GM23338 (cell line): ENCODE measurements at regions not wholly inside any gene's neighbourhood (a gene's known extent, or its start where the extent isn't known, plus 50 kb on each side); places are given as distances from the start of the nearest gene placed in this dataset.

Experiments used
- ATAC-seq: fragments of 200-7000 bp; cut with Tn5 transposase; 3 replicates; pipeline ENCODE4 v1.9.1; 2020
- DNase-seq: peaks from one replicate; pipeline ENCODE4 v3.0.0-alpha.2; 2015; ENCODE audit warnings: low spot score
- H2AFZ ChIP-seq: fragments of 200-600 bp; sonication (generic); 2 replicates; pipeline ENCODE4 v1.8.0; 2016; ENCODE audit warnings: antibody characterized with exemption, mild to moderate bottlenecking, moderate library complexity
- H3F3A ChIP-seq: fragments of 200-600 bp; sonication (generic); replicated peaks from 2 replicates; pipeline ENCODE4 v1.8.0; 2017; ENCODE audit warnings: antibody characterized with exemption, mixed run types, low read depth
- H3K27ac ChIP-seq: fragments of 200-600 bp; sonication (generic); 2 replicates; pipeline ENCODE4 v1.6.1; 2016; ENCODE audit warnings: low read depth
- H3K27me3 ChIP-seq: fragments of 200-600 bp; sonication (generic); 2 replicates; pipeline ENCODE4 v1.8.0; 2016; ENCODE audit warnings: mild to moderate bottlenecking, mixed run types, moderate library complexity; ENCODE audit not compliant: insufficient read depth
- H3K36me3 ChIP-seq: fragments of 200-600 bp; sonication (generic); 2 replicates; pipeline ENCODE4 v1.8.0; 2016; ENCODE audit warnings: mild to moderate bottlenecking; ENCODE audit not compliant: insufficient read depth
- H3K4me1 ChIP-seq: fragments of 200-600 bp; sonication (generic); 2 replicates; pipeline ENCODE4 v1.8.0; 2016; ENCODE audit warnings: mild to moderate bottlenecking, moderate library complexity; ENCODE audit not compliant: insufficient read depth
- H3K4me2 ChIP-seq: fragments of 200-600 bp; sonication (generic); 2 replicates; pipeline ENCODE4 v1.7.1; 2017; ENCODE audit warnings: mixed run types
- H3K4me3 ChIP-seq: fragments of 200-600 bp; sonication (generic); 2 replicates; pipeline ENCODE4 v1.6.1; 2016; ENCODE audit warnings: mixed run types
- H3K79me2 ChIP-seq: fragments of 200-600 bp; sonication (generic); replicated peaks from 2 replicates; pipeline ENCODE4 v1.8.0; 2017; ENCODE audit warnings: mild to moderate bottlenecking; ENCODE audit not compliant: insufficient read depth
- H3K9me2 ChIP-seq: fragments of 200-600 bp; sonication (generic); 2 replicates; pipeline ENCODE4 v1.8.0; 2017; ENCODE audit not compliant: insufficient read depth
- H4K20me1 ChIP-seq: fragments of 200-600 bp; sonication (generic); replicated peaks from 2 replicates; pipeline ENCODE4 v1.8.0; 2017; ENCODE audit warnings: mild to moderate bottlenecking; ENCODE audit not compliant: insufficient read depth
- H3K27ac Mint-ChIP-seq: 2 replicates; pipeline ENCODE4 v1.8.0; 2020; ENCODE audit warnings: inconsistent platforms, mild to moderate bottlenecking, moderate library complexity, mixed read lengths
- H3K27me3 Mint-ChIP-seq: 3 replicates; pipeline ENCODE4 v1.8.0; 2022; ENCODE audit warnings: low read depth, mild to moderate bottlenecking, moderate library complexity, mixed read lengths, inconsistent platforms; ENCODE audit not compliant: insufficient read depth, poor library complexity
- H3K36me3 Mint-ChIP-seq: 3 replicates; pipeline ENCODE4 v1.8.0; 2021; ENCODE audit warnings: low read depth, mild to moderate bottlenecking, inconsistent platforms, moderate library complexity, mixed read lengths
- H3K4me1 Mint-ChIP-seq: 3 replicates; pipeline ENCODE4 v1.8.0; 2020; ENCODE audit warnings: mild to moderate bottlenecking, inconsistent platforms, mixed read lengths
- H3K4me3 Mint-ChIP-seq: 3 replicates; pipeline ENCODE4 v1.8.0; 2021; ENCODE audit warnings: moderate library complexity, mild to moderate bottlenecking, inconsistent platforms, mixed read lengths
- H3K9me3 Mint-ChIP-seq: 3 replicates; pipeline ENCODE4 v1.8.0; 2020; ENCODE audit warnings: moderate library complexity, mild to moderate bottlenecking, inconsistent platforms, mixed read lengths
- CREB1 ChIP-seq: fragments of 250-450 bp; sonication (Bioruptor Pico); IDR thresholded peaks from 2 replicates; pipeline ENCODE4 v1.5.0; 2020; ENCODE audit warnings: low read depth, mild to moderate bottlenecking, moderate library complexity
- CTCF ChIP-seq, 2 experiments: fragments of 200-600 bp in 1 of 2; sonication (generic) in 1 of 2; conservative IDR thresholded peaks; 2 replicates each; pipeline versions ENCODE4 v1.5.1 to v1.6.1; 2016 to 2017; ENCODE audit warnings: antibody characterized with exemption in 2 of 2, low read depth in 2 of 2, mild to moderate bottlenecking in 2 of 2, moderate library complexity in 1 of 2
- ETS1 ChIP-seq: IDR thresholded peaks from 2 replicates; pipeline ENCODE4 v1.6.1; 2016; ENCODE audit warnings: antibody characterized with exemption
- EZH2 ChIP-seq: fragments of 200-600 bp; sonication (generic); IDR thresholded peaks from one replicate; pipeline ENCODE4 v1.8.0; 2017; ENCODE audit warnings: antibody characterized with exemption, mild to moderate bottlenecking, low read depth; ENCODE audit not compliant: unreplicated experiment
- EZH2phosphoT487 ChIP-seq: fragments of 200-600 bp; sonication (generic); IDR thresholded peaks from one replicate; pipeline ENCODE4 v1.8.1; 2018; ENCODE audit warnings: antibody characterized with exemption; ENCODE audit not compliant: unreplicated experiment
- JUNB ChIP-seq: IDR thresholded peaks from one replicate; pipeline ENCODE4 v1.6.1; 2016; ENCODE audit warnings: antibody characterized with exemption; ENCODE audit not compliant: unreplicated experiment
- NANOG ChIP-seq: IDR thresholded peaks from 2 replicates; pipeline ENCODE4 v1.6.1; 2016; ENCODE audit warnings: antibody characterized with exemption, borderline replicate concordance
- POLR2AphosphoS5 ChIP-seq: IDR thresholded peaks from 2 replicates; pipeline ENCODE4 v1.6.1; 2016; ENCODE audit warnings: antibody characterized with exemption, low read depth
- REST ChIP-seq: IDR thresholded peaks from one replicate; pipeline ENCODE4 v1.6.1; 2018; ENCODE audit warnings: antibody characterized with exemption; ENCODE audit not compliant: unreplicated experiment
- STAT1 ChIP-seq: IDR thresholded peaks from one replicate; pipeline ENCODE4 v1.6.1; 2016; ENCODE audit warnings: antibody characterized with exemption; ENCODE audit not compliant: unreplicated experiment
- ZNF114 ChIP-seq: fragments of 250-450 bp; sonication (Bioruptor Pico); IDR thresholded peaks from 2 replicates; pipeline ENCODE4 v1.5.0; 2020; ENCODE audit warnings: mild to moderate bottlenecking, moderate library complexity
- ZNF331 ChIP-seq: fragments of 250-450 bp; sonication (Bioruptor Pico); IDR thresholded peaks from 2 replicates; pipeline ENCODE4 v1.5.0; 2020; ENCODE audit warnings: low read depth, mild to moderate bottlenecking, moderate library complexity
- ZNF462 ChIP-seq: fragments of 250-450 bp; sonication (Bioruptor Pico); IDR thresholded peaks from 2 replicates; pipeline ENCODE4 v1.5.0; 2020; ENCODE audit warnings: mild to moderate bottlenecking, moderate library complexity

GRCh38 chr1:69122373-69122772 lies 445.3 kb upstream of the LRRC7 start:
- Histone ChIP-seq H3K4me2 (no peak overlapping the region), H3K4me1 (peaks cover 13% of the 10 kb centered on the region), H3K27me3 (no peaks in the 10 kb centered on the region), H2AFZ (peak overlapping the region; percentile 7; the same call in 1 of the 2 replicates), H3F3A (no peaks in the 10 kb centered on the region), H3K36me3 (no peaks in the 10 kb centered on the region), H3K79me2 (no peaks in the 10 kb centered on the region), H4K20me1 (no peaks in the 10 kb centered on the region), H3K4me3 (no peak overlapping the region), H3K27ac (no peak overlapping the region), H3K9me2 (0 out of 2 replicates have a peak, but pooled peaks cover 8% of the 10 kb centered on the region)
- Mint-ChIP-seq H3K27ac (no peak overlapping the region), H3K36me3 (peaks cover 10% of the 10 kb centered on the region; the same call in 2 of the 3 replicates), H3K4me3 (no peak overlapping the region), H3K9me3 (peaks cover 13% of the 10 kb centered on the region), H3K4me1 (peaks cover 19% of the 10 kb centered on the region), H3K27me3 (no peaks in the 10 kb centered on the region)
- TF ChIP-seq NANOG = no peak
- TF ChIP-seq REST = no peak
- no peak for TF ChIP-seq POLR2AphosphoS5
- TF ChIP-seq JUNB = no peak
- TF ChIP-seq EZH2phosphoT487 = no peak
- TF ChIP-seq ZNF114 (CRISPR knock-in tag) = no peak
- TF ChIP-seq CTCF (conservative IDR thresholded peaks at IDR 0.05; ENCODE audit: low read depth in 2 of 2) = no peak
- no peak for TF ChIP-seq CREB1 (CRISPR knock-in tag)
- TF ChIP-seq EZH2 = no peak
- no peak for TF ChIP-seq ZNF331 (CRISPR knock-in tag)
- no peak for TF ChIP-seq ETS1
- TF ChIP-seq STAT1 = no peak
- no peak for TF ChIP-seq ZNF462 (CRISPR knock-in tag)
- DNase-seq (no peak), ATAC-seq (no peak)
